GM18498 (cell line): ENCODE measurements at regions not wholly inside any gene's neighbourhood (a gene's known extent, or its start where the extent isn't known, plus 50 kb on each side); places are given as distances from the start of the nearest gene placed in this dataset.
"Not testable (repeated sequence)": the region's sequence is repeated elsewhere in the genome, so short reads cannot be mapped to it uniquely, and the experiment has no call there.

Source experiments
- ATAC-seq: cut with Tn5 transposase; IDR thresholded peaks from one replicate; pipeline ENCODE4 v1.9.1; 2021; ENCODE audit warnings: mild to moderate bottlenecking, moderate library complexity; ENCODE audit not compliant: unreplicated experiment

- no peak for ATAC-seq
Observed at GRCh38 chr6:168948002-168948401, 305.6 kb downstream of the THBS2 start.

DNA sequence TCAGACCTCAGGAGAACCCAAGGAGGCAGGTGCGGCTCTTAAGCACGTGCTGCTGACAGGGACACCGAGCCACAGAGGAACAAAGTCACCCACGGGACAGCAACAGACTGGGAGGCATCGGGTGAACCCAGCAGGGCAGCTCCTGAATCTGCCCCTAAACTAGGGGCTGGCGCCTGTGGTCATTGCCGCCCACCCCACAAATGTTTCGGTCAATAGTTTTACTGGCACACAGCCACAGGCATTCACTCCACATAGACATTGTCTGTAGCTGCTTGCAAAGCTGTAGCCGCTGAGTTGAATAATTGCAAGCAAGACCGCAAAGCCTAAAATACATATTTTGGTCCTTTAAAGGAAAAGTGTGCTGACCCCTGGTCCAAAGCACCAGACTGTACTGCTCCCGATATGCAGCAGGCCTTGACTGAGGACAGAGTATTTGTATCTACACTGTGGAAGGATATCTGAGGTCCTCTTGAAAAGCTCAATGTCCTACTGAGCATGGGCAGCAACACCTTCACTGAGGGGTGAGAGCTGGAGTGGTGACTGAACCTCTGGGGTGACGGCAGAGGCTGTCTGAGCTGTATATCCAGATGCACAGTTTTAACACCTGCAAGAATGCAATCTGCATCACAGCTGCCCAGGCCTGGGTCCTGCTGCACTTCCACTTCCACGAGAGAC is 310.3 kb downstream of the THBS2 start:
- no peak for ATAC-seq

- no peak for ATAC-seq
Observed at GRCh38 chr6:168942646-168943045, 311.0 kb downstream of the THBS2 start.

DNA sequence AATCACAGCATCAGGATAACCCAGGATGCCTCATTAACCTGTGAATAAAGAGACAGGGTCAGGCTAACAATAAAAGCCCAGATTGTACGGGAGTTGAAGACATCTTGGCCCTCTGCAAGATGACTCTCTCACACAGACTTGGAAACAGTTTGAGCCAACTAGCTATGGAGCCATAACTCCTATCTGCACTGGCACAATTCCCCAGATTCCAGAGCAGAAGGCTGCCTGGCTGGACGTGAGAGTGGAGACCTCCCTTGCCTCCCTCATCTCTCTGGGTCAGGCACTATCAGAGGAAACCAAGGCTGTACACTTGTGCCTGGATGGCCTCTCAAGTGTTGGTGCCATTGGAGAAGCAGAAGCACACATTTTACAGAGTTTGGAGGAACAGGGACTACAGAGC is 312.6 kb downstream of the THBS2 start:
- no peak for ATAC-seq

GRCh38 chr6:168939796-168940195 is 313.9 kb downstream of the THBS2 start:
- no peak for ATAC-seq

GRCh38 chr6:168939041-168939440 is 314.6 kb downstream of the THBS2 start:
- no peak for ATAC-seq

DNA sequence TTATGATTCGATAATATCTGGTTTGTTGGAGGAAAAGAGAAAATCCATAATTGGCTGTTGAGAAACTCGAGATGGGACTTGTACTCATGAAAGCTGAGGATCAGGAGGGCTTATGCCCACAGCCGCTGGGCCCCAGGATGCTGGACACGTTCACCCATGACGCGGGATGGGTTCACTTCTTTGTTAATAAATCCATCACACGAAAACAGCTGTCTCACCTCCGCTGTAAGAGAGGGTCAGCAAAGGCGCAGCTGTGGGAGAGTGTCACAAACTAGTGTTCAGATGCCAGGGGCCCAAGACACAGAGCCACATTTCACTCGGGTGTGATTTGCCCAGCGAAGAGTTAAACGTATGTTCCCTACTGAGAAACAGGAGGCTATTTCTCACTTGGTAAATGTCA is 315.1 kb downstream of the THBS2 start:
- ATAC-seq: no peak

DNA sequence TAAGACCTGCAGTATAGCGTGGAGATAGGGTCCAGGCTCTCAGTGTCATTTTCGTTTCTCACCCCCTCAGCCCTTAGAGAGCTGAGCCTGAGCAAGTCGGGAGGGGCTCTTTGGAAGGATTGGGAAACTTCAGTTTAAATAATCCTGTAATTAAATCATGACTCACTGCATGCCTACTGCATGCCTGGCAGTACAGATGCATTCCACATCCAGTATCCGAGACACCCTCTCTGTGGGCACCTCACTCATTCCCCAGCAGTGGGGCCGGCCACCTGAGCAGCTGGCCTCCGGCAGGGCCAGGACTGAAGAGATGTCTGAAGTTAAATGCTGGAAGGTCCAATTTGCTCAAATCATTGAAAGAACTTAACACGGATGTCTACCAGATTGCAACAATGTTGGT is 316.6 kb downstream of the THBS2 start:
- ATAC-seq: no peak

DNA sequence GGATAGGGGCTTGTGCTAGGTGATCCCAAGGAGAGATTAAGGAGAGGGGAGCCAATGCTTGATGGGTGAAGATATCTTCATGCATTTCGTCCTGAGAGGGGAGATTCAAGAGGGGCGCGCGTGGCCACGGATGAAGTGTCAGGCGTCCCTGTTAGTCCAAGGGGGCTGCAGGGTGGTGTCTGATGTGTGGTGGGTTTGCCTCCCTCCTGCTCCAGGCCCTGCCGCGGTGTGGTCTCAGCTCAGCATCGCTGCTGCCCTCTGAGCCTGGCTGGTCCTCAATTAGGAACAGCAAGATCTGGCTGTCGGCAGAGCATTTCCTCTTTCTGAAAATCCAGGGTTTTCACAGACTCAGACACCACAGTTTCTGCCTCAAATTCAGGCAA is 318.0 kb downstream of the THBS2 start:
- ATAC-seq: no peak

GRCh38 chr6:168934660-168935627 is 318.7 kb downstream of the THBS2 start:
- ATAC-seq: no peak

DNA sequence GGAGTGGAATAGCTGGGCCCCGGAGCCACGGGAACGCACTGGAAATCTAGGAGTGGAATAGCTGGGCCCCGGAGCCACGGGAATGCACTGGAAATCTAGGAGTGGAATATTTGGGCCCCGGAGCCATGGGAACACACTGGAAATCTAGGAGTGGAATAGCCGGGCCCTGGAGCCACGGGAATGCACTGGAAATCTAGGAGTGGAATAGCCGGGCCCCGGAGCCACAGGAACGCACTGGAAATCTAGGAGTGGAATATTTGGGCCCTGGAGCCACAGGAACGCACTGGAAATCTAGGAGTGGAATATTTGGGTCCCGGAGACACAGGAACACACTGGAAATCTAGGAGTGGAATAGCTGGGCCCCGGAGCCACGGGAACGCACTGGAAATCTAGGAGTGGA is 321.5 kb downstream of the THBS2 start:
- not testable (repeated sequence) for ATAC-seq

DNA sequence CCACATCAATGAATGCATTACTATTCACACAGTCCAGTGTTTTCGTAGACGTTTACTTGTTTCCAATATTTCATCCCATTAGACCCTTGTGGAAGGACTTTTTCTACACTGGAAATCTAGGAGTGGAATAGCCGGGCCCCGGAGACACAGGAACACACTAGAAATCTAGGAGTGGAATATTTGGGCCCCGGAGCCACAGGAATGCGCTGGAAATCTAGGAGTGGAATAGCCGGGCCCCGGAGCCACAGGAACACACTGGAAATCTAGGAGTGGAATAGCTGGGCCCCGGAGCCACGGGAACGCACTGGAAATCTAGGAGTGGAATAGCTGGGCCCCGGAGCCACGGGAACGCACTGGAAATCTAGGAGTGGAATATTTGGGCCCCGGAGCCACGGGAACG is 322.6 kb downstream of the THBS2 start:
- not testable (repeated sequence) for ATAC-seq

DNA sequence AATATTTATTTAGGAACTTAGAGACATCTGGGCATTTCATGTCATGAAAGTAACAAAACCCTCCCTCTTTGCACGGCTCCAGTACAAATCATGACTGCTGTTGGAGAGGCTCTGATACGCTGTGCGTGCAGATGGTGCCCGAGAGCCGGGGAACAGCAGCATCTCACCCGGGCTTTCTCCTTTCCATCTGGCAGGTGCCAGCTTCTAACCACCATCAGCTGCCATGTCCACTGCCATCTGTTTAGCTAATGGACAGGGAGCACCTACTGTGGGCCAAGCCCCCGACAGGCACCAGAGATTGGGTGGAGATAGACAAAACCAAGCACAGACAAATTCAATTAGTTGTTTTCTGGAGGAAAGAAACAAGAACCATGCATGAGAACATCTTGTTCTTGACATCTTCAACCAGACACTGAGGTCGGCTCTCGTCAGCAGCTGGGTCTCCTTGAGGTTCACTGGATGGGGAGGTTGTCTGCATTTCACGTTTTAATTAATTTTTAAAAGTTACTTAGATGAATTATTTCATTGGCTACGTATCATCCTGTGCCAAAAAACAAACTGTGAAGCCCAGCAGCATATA is 323.7 kb downstream of the THBS2 start:
- ATAC-seq: no peak

GRCh38 chr6:168928012-168928411 is 325.6 kb downstream of the THBS2 start:
- no peak for ATAC-seq

DNA sequence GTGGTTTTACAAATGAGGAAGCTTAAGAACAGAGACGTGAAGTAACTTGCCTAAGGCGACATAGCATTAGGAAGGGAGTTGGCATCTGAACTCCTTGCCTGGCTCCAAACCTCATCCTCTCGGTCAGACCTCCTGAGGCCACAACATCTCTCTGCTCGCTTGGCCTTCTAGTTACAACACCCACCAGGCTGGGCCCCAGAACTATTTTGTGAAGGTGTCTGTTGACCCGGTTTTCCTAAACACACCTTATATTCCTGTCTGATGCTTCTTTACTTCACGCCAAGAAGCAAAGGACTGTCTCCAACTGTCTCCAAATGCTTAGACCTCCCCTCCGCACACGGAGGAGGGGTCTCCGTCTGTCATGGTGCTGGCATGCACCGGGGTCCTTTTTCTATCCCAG is 326.6 kb downstream of the THBS2 start:
- no peak for ATAC-seq

- no peak for ATAC-seq
Observed at GRCh38 chr6:168926306-168926705, 327.3 kb downstream of the THBS2 start.

- no peak for ATAC-seq
Observed at GRCh38 chr6:168925671-168926070, 328.0 kb downstream of the THBS2 start.

GRCh38 chr6:168923171-168923570 is 330.5 kb downstream of the THBS2 start:
- no peak for ATAC-seq

DNA sequence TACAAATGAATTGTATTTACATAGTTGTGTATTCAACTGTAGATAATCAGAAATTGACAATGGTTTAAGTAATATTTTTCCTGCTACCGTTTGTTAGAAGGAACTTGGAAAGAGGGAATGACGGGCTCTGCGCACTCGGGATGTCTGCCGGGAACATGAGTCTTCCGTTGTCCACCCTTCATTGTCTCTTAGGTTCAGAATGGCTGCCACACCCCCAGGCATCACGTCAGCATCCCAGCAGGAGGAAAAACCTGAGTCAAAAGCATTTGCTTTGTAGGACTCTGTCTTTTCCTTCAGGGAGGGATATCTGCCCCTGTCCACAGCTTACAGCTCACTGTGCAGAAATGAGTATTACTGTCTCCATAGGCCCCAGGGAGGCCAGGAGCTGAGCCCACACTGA is 331.2 kb downstream of the THBS2 start:
- ATAC-seq: no peak

DNA sequence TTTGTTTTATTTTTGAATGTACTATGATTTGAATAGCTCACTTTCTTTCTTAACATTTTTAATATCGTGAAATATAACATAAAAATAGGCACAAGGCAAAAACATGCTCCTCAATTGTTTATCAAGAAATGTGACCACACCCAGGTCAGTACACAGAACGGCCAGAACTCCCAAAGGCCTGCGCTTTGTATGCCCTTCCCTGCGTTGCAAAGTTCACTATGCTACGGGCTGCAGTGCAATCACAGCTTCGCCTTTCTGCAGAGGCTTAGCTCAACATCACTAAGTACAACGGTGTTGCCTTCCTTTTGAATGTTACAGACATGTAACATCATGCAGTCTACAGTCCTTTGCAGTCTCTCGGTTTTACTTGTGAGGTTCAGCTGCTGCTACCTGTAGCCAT is 333.4 kb downstream of the THBS2 start:
- no peak for ATAC-seq

- no peak for ATAC-seq
Observed at GRCh38 chr6:168919470-168920179, 334.0 kb downstream of the THBS2 start.
